GM12878 (cell line): ENCODE measurements at regions not wholly inside any gene's neighbourhood (a gene's known extent, or its start where the extent isn't known, plus 50 kb on each side); places are given as distances from the start of the nearest gene placed in this dataset.

ENCODE experiments used
- ASH2L ChIP-seq: fragments of 300-600, 200-600 bp; sonication (generic); IDR thresholded peaks from 2 replicates; pipeline ENCODE4 v1.6.1; 2017; ENCODE audit warnings: low read depth, mild to moderate bottlenecking, borderline replicate concordance
- KAT2A ChIP-seq: conservative IDR thresholded peaks from 2 replicates; pipeline ENCODE4 v1.6.1; 2011; ENCODE audit warnings: low read depth, low read length; ENCODE audit not compliant: control insufficient read depth
- MLLT1 ChIP-seq: fragments of 450-650 bp; IDR thresholded peaks from 2 replicates; pipeline ENCODE4 v1.6.1; 2016; ENCODE audit warnings: mild to moderate bottlenecking
- SMC3 ChIP-seq: IDR thresholded peaks from 2 replicates; pipeline ENCODE4 v1.6.1; 2011; ENCODE audit warnings: low read length, improper control_type of control experiment, borderline replicate concordance
- SREBF2 ChIP-seq: IDR thresholded peaks from 2 replicates; pipeline ENCODE4 v1.6.1; 2012; ENCODE audit warnings: mild to moderate bottlenecking, low read length
- ZBTB11 ChIP-seq: fragments of 450-650 bp; formaldehyde crosslinking; IDR thresholded peaks from 2 replicates; pipeline ENCODE4 v1.5.0; 2022; ENCODE audit warnings: mild to moderate bottlenecking, missing genetic modification characterization
- TF ChIP-seq, protein P1 (sequence below): fragments of 450-650 bp; IDR thresholded peaks from 2 replicates; pipeline ENCODE4 v1.6.1; 2017; ENCODE audit warnings: mild to moderate bottlenecking

DNA sequence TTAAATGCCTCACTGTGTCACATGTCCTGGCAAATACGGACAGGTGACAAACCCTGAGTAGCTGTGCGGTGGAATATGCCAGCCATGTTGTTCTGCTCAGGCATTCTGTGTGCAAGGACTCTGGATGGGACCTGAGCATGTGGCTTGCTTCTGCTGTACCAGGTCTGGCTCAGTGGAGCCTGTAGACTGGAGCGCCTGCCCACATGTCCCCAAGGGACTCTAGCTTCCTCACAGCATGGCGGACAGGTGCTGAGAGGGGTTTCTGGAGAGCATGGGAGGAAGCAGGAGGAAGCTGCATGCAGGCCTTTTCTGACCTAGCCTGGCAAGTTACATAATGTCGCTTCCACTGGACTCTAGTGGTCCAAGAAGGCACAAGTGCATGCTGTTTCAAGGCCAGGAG is 96.3 kb downstream of the PLXNA1 start (continued):
- TF ChIP-seq SMC3: no peak
- TF ChIP-seq ASH2L: no peak
- no peak for TF ChIP-seq SREBF2
- no peak for TF ChIP-seq KAT2A
- TF ChIP-seq ZBTB11 (CRISPR knock-in tag): no peak
- TF ChIP-seq, protein P1, sequence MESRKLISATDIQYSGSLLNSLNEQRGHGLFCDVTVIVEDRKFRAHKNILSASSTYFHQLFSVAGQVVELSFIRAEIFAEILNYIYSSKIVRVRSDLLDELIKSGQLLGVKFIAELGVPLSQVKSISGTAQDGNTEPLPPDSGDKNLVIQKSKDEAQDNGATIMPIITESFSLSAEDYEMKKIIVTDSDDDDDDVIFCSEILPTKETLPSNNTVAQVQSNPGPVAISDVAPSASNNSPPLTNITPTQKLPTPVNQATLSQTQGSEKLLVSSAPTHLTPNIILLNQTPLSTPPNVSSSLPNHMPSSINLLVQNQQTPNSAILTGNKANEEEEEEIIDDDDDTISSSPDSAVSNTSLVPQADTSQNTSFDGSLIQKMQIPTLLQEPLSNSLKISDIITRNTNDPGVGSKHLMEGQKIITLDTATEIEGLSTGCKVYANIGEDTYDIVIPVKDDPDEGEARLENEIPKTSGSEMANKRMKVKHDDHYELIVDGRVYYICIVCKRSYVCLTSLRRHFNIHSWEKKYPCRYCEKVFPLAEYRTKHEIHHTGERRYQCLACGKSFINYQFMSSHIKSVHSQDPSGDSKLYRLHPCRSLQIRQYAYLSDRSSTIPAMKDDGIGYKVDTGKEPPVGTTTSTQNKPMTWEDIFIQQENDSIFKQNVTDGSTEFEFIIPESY: no peak
- TF ChIP-seq MLLT1: no peak
